ENCODE measurements at regions not wholly inside any gene's neighbourhood (a gene's known extent, or its start where the extent isn't known, plus 50 kb on each side); places are given as distances from the start of the nearest gene placed in this dataset.

- TF ChIP-seq CTCF (IDR thresholded peaks at IDR 0.05): no peak
Observed at GRCh38 chr4:100246697-100247096, 56.4 kb upstream of the DDIT4L start.

- TF ChIP-seq CTCF (IDR thresholded peaks at IDR 0.05): no peak
Observed at GRCh38 chr4:100244347-100244746, 54.1 kb upstream of the DDIT4L start.

All from LNCAP (cell line).